ENCODE measurements at regions not wholly inside any gene's neighbourhood (a gene's known extent, or its start where the extent isn't known, plus 50 kb on each side); places are given as distances from the start of the nearest gene placed in this dataset.

GRCh38 chr5:67416133-67416937 lies 219.7 kb upstream of the CD180 start:
- DNase-seq (ENCODE audit: low spot score), result no peak

- no peak for DNase-seq (ENCODE audit: low spot score)
Observed at GRCh38 chr5:67414712-67415111, 218.1 kb upstream of the CD180 start.

- no peak for DNase-seq (ENCODE audit: low spot score)
Observed at GRCh38 chr5:67413721-67414120, 217.1 kb upstream of the CD180 start.

- no peak for DNase-seq (ENCODE audit: low spot score)
Observed at GRCh38 chr5:67409126-67409777, 212.7 kb upstream of the CD180 start.

GRCh38 chr5:67407979-67408378 lies 211.4 kb upstream of the CD180 start:
- DNase-seq (ENCODE audit: low spot score), result no peak

- no peak for DNase-seq (ENCODE audit: low spot score)
Observed at GRCh38 chr5:67405755-67406154, 209.2 kb upstream of the CD180 start.

- no peak for DNase-seq (ENCODE audit: low spot score)
Observed at GRCh38 chr5:67405101-67405364, 208.4 kb upstream of the CD180 start.

GRCh38 chr5:67404256-67405100 lies 207.9 kb upstream of the CD180 start:
- DNase-seq (ENCODE audit: low spot score), result no peak

GRCh38 chr5:67402526-67402925 lies 205.9 kb upstream of the CD180 start:
- no peak for DNase-seq (ENCODE audit: low spot score)

GRCh38 chr5:67401172-67401571 lies 204.6 kb upstream of the CD180 start:
- no peak for DNase-seq (ENCODE audit: low spot score)

- DNase-seq (ENCODE audit: low spot score), result no peak
Observed at GRCh38 chr5:67400752-67401151, 204.2 kb upstream of the CD180 start.

- DNase-seq (ENCODE audit: low spot score), result no peak
Observed at GRCh38 chr5:67395790-67396418, 199.3 kb upstream of the CD180 start.

- DNase-seq (ENCODE audit: low spot score), result no peak
Observed at GRCh38 chr5:67393211-67393610, 196.6 kb upstream of the CD180 start.

- DNase-seq (ENCODE audit: low spot score), result no peak
Observed at GRCh38 chr5:67390935-67391334, 194.3 kb upstream of the CD180 start.

GRCh38 chr5:67383451-67383850 lies 186.9 kb upstream of the CD180 start:
- no peak for DNase-seq (ENCODE audit: low spot score)

GRCh38 chr5:67381236-67381880 lies 184.8 kb upstream of the CD180 start:
- no peak for DNase-seq (ENCODE audit: low spot score)

GRCh38 chr5:67380431-67380830 lies 183.8 kb upstream of the CD180 start:
- no peak for DNase-seq (ENCODE audit: low spot score)

- no peak for DNase-seq (ENCODE audit: low spot score)
Observed at GRCh38 chr5:67379753-67380152, 183.2 kb upstream of the CD180 start.

- no peak for DNase-seq (ENCODE audit: low spot score)
Observed at GRCh38 chr5:67378256-67378655, 181.7 kb upstream of the CD180 start.

GRCh38 chr5:67377631-67378030 lies 181.0 kb upstream of the CD180 start:
- no peak for DNase-seq (ENCODE audit: low spot score)

- no peak for DNase-seq (ENCODE audit: low spot score)
Observed at GRCh38 chr5:67375606-67376005, 179.0 kb upstream of the CD180 start.

- no peak for DNase-seq (ENCODE audit: low spot score)
Observed at GRCh38 chr5:67374378-67374777, 177.8 kb upstream of the CD180 start.
